Liver (tissue), 8 donors: ENCODE measurements at regions not wholly inside any gene's neighbourhood (a gene's known extent, or its start where the extent isn't known, plus 50 kb on each side); places are given as distances from the start of the nearest gene placed in this dataset.

Experiments used
- DNase-seq: peaks from one replicate; pipeline ENCODE4 v3.0.0-alpha.2; 2017; ENCODE audit warnings: low spot score
- H3K27ac ChIP-seq, 2 donors: one replicate each; pipeline ENCODE4 v1.7.0; 2013; ENCODE audit warnings: inconsistent platforms in 2 of 2, low read length in 2 of 2, control low read depth in 1 of 2, low read depth in 1 of 2, mild to moderate bottlenecking in 1 of 2
- H3K27me3 ChIP-seq, 4 donors: one replicate each; pipeline versions ENCODE4 v1.6.1 to v1.7.0; 2013; ENCODE audit warnings: low read length in 3 of 4, inconsistent platforms in 1 of 4, mild to moderate bottlenecking in 1 of 4, moderate library complexity in 1 of 4; ENCODE audit not compliant: control insufficient read depth in 4 of 4, insufficient read depth in 4 of 4
- H3K36me3 ChIP-seq, 4 donors: one replicate each; pipeline versions ENCODE4 v1.6.1 to v1.7.0; 2013; ENCODE audit warnings: low read length in 3 of 4, mild to moderate bottlenecking in 3 of 4, low read depth in 1 of 4, moderate library complexity in 1 of 4; ENCODE audit not compliant: control insufficient read depth in 4 of 4, insufficient read depth in 3 of 4
- H3K4me1 ChIP-seq, 4 donors: one replicate each; pipeline versions ENCODE4 v1.6.1 to v1.7.0; 2013; ENCODE audit warnings: low read length in 3 of 4, mild to moderate bottlenecking in 3 of 4, moderate library complexity in 1 of 4; ENCODE audit not compliant: control insufficient read depth in 4 of 4, insufficient read depth in 4 of 4
- H3K4me3 ChIP-seq, 3 donors: one replicate each; pipeline versions ENCODE4 v1.6.1 to v1.7.0; 2013; ENCODE audit warnings: low read length in 3 of 3, control low read depth in 1 of 3, low read depth in 1 of 3, mild to moderate bottlenecking in 1 of 3
- H3K9ac ChIP-seq, 2 donors: one replicate each; pipeline ENCODE4 v1.7.0; 2013; ENCODE audit warnings: low read length in 2 of 2, mild to moderate bottlenecking in 2 of 2, moderate library complexity in 2 of 2, control low read depth in 1 of 2, low read depth in 1 of 2
- H3K9me3 ChIP-seq, 4 donors: one replicate each; pipeline versions ENCODE4 v1.6.1 to v1.7.0; 2013; ENCODE audit warnings: low read length in 3 of 4; ENCODE audit not compliant: control insufficient read depth in 4 of 4
- EGR1 ChIP-seq, 2 donors: IDR thresholded peaks; 2 replicates each; pipeline ENCODE4 v1.6.1; 2016 to 2018; ENCODE audit warnings: antibody characterized with exemption in 2 of 2, low read depth in 2 of 2
- FOXA1 ChIP-seq: IDR thresholded peaks from 2 replicates; pipeline ENCODE4 v1.6.1; 2016; ENCODE audit warnings: antibody characterized with exemption
- FOXA2 ChIP-seq: IDR thresholded peaks from 2 replicates; pipeline ENCODE4 v1.6.1; 2016; ENCODE audit warnings: antibody characterized with exemption
- GABPA ChIP-seq, 2 donors: IDR thresholded peaks in 1 of 2; conservative IDR thresholded peaks in 1 of 2; 2 replicates each; pipeline ENCODE4 v1.6.1; 2016; ENCODE audit warnings: antibody characterized with exemption in 2 of 2, mild to moderate bottlenecking in 1 of 2, moderate library complexity in 1 of 2
- HNF4A ChIP-seq, 2 donors: conservative IDR thresholded peaks; 2 replicates each; pipeline ENCODE4 v1.6.1; 2016; ENCODE audit warnings: antibody characterized with exemption in 2 of 2, mild to moderate bottlenecking in 2 of 2
- JUND ChIP-seq, 2 donors: IDR thresholded peaks; 2 replicates each; pipeline ENCODE4 v1.6.1; 2016; ENCODE audit warnings: antibody characterized with exemption in 2 of 2
- RAD21 ChIP-seq, 2 donors: IDR thresholded peaks; 2 replicates each; pipeline ENCODE4 v1.6.1; 2016; ENCODE audit warnings: antibody characterized with exemption in 2 of 2, mild to moderate bottlenecking in 2 of 2
- RXRA ChIP-seq, 2 donors: IDR thresholded peaks; 2 replicates each; pipeline ENCODE4 v1.6.1; 2017 to 2018; ENCODE audit warnings: antibody characterized with exemption in 2 of 2, mild to moderate bottlenecking in 1 of 2
- TAF1 ChIP-seq: conservative IDR thresholded peaks from 2 replicates; pipeline ENCODE4 v1.6.1; 2016; ENCODE audit warnings: antibody characterized with exemption, mild to moderate bottlenecking
- YY1 ChIP-seq: IDR thresholded peaks from 2 replicates; pipeline ENCODE4 v1.6.1; 2016; ENCODE audit warnings: antibody characterized with exemption, mild to moderate bottlenecking
- WGBS: extraction: QIAGEN DNeasy Blood & Tissue Kit; methylation state at CpG from one replicate; pipeline ENCODE4 v1.1.7; 2013; 5-methylcytosine and 5-hydroxymethylcytosine counted together
- TF ChIP-seq, protein P1 (sequence below): IDR thresholded peaks from 2 replicates; pipeline ENCODE4 v1.6.1; 2016; ENCODE audit warnings: antibody characterized with exemption, mild to moderate bottlenecking
- TF ChIP-seq, protein P2 (sequence below): IDR thresholded peaks from 2 replicates; pipeline ENCODE4 v1.6.1; 2016; ENCODE audit warnings: antibody characterized with exemption
- TF ChIP-seq, protein P3 (sequence below): fragments of 150-350 bp; IDR thresholded peaks from 2 replicates; pipeline ENCODE4 v1.5.1; 2017; ENCODE audit warnings: improper control_type of control experiment, low read depth, low read length; ENCODE audit not compliant: missing input control
- TF ChIP-seq, protein P4 (sequence below): IDR thresholded peaks from 2 replicates; pipeline ENCODE4 v1.6.1; 2016; ENCODE audit warnings: antibody characterized with exemption
- TF ChIP-seq, protein P5 (sequence below): IDR thresholded peaks from 2 replicates; pipeline ENCODE4 v1.6.1; 2016; ENCODE audit warnings: antibody characterized with exemption
- donor health status: healthy.
- donor health status: healthy.
- donor health status: healthy.
- donor health status: healthy.
- donor health status: healthy.

DNA sequence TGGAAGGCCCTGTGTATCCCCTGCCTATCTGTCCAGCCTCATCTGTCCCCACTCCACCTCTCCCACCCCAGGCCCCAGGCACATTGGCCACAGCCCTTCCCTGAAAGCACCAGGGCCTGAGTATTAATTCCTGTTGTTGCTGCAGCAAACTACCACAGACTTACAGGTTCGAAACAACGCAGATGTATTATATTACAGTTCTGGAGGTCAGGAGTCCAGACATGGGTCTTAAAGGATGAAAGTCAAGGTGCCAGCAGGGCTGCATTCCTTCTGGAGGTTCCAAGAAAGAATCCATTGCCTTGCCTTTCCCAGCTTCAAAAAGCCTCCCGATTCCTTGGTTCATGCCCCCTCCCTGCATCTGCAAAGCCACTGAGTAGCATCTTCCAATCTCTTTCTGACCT, 78.7 kb upstream of the LAPTM4A start:
- no peak for DNase-seq
- Histone ChIP-seq H3K9ac (no peak overlapping the region), H3K27me3 (no peaks in the 10 kb centered on the region), H3K9me3 (no peaks in the 10 kb centered on the region), H3K36me3 (no peaks in the 10 kb centered on the region), H3K4me1 (peaks cover 17 to 26% (median 22%) of the 10 kb centered on the region in 4 donors), H3K4me3 (no peak overlapping the region), H3K27ac (peak overlapping the region; percentile 60 to 88)
- TF ChIP-seq EGR1 (IDR thresholded peaks at IDR 0.05; ENCODE audit: low read depth in 2 of 2) (no peak), HNF4A (conservative IDR thresholded peaks at IDR 0.05) (no peak), TAF1 (no peak), FOXA1 (no peak), FOXA2 (no peak), GABPA (IDR thresholded peaks at IDR 0.05 in 1 of 2, conservative IDR thresholded peaks at IDR 0.05 in 1 of 2) (no peak), RXRA (IDR thresholded peaks at IDR 0.05) (no peak), JUND (IDR thresholded peaks at IDR 0.05) (no peak), YY1 (no peak), RAD21 (IDR thresholded peaks at IDR 0.05) (no peak)
- TF ChIP-seq, protein P1, sequence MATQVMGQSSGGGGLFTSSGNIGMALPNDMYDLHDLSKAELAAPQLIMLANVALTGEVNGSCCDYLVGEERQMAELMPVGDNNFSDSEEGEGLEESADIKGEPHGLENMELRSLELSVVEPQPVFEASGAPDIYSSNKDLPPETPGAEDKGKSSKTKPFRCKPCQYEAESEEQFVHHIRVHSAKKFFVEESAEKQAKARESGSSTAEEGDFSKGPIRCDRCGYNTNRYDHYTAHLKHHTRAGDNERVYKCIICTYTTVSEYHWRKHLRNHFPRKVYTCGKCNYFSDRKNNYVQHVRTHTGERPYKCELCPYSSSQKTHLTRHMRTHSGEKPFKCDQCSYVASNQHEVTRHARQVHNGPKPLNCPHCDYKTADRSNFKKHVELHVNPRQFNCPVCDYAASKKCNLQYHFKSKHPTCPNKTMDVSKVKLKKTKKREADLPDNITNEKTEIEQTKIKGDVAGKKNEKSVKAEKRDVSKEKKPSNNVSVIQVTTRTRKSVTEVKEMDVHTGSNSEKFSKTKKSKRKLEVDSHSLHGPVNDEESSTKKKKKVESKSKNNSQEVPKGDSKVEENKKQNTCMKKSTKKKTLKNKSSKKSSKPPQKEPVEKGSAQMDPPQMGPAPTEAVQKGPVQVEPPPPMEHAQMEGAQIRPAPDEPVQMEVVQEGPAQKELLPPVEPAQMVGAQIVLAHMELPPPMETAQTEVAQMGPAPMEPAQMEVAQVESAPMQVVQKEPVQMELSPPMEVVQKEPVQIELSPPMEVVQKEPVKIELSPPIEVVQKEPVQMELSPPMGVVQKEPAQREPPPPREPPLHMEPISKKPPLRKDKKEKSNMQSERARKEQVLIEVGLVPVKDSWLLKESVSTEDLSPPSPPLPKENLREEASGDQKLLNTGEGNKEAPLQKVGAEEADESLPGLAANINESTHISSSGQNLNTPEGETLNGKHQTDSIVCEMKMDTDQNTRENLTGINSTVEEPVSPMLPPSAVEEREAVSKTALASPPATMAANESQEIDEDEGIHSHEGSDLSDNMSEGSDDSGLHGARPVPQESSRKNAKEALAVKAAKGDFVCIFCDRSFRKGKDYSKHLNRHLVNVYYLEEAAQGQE, result no peak
- TF ChIP-seq, protein P2, sequence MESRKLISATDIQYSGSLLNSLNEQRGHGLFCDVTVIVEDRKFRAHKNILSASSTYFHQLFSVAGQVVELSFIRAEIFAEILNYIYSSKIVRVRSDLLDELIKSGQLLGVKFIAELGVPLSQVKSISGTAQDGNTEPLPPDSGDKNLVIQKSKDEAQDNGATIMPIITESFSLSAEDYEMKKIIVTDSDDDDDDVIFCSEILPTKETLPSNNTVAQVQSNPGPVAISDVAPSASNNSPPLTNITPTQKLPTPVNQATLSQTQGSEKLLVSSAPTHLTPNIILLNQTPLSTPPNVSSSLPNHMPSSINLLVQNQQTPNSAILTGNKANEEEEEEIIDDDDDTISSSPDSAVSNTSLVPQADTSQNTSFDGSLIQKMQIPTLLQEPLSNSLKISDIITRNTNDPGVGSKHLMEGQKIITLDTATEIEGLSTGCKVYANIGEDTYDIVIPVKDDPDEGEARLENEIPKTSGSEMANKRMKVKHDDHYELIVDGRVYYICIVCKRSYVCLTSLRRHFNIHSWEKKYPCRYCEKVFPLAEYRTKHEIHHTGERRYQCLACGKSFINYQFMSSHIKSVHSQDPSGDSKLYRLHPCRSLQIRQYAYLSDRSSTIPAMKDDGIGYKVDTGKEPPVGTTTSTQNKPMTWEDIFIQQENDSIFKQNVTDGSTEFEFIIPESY, result no peak
- TF ChIP-seq, protein P3, sequence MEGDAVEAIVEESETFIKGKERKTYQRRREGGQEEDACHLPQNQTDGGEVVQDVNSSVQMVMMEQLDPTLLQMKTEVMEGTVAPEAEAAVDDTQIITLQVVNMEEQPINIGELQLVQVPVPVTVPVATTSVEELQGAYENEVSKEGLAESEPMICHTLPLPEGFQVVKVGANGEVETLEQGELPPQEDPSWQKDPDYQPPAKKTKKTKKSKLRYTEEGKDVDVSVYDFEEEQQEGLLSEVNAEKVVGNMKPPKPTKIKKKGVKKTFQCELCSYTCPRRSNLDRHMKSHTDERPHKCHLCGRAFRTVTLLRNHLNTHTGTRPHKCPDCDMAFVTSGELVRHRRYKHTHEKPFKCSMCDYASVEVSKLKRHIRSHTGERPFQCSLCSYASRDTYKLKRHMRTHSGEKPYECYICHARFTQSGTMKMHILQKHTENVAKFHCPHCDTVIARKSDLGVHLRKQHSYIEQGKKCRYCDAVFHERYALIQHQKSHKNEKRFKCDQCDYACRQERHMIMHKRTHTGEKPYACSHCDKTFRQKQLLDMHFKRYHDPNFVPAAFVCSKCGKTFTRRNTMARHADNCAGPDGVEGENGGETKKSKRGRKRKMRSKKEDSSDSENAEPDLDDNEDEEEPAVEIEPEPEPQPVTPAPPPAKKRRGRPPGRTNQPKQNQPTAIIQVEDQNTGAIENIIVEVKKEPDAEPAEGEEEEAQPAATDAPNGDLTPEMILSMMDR, result no peak
- TF ChIP-seq, protein P4, sequence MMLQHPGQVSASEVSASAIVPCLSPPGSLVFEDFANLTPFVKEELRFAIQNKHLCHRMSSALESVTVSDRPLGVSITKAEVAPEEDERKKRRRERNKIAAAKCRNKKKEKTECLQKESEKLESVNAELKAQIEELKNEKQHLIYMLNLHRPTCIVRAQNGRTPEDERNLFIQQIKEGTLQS, result no peak
- WGBS, result 83% methylated on average over 3 of the region's 3 CpGs

DNA sequence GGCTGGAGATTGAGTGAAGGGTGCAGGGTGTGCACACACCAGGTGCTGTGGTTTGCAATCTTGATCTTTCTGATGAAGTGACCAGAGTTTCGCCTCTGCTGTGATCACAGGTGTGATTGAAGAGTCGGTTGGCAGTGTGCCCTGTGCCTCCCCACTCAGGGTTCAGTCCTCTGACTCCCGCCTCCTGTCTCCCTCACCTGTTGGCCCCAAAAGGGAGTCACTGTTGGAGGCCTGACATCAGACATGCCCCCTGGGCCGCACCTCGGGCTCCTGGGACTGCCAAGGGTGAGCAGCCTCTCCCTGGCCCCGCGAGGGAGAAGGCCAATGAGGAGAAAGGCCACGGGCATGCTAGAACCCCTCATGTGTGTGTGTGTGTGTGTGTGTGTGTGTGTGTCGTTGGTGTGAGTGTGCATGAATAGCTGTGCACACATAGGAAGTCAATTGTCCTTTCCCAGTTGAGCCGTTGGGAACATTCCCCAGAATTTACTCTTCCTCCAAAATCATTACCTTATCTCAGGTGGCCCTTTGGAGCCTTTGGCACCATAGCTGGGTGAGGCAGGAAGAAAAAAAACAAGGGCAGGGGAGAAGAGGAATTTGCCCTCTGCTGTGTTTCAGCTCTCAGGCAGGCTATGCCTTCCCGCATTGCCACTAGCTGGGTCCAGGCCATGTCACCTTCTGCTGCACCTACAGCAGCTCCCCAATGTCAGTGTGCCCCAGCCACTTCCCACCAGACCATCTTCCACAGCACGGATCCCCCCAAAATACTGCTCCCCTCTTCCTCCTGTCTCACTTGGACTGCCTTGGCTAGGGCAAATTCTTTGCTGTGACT, 78.1 kb upstream of the LAPTM4A start:
- peak; percentile 57 for DNase-seq
- Histone ChIP-seq H3K9ac (peak overlapping the region in 1 of 2 donors; percentile 11), H3K27ac (peak overlapping the region; percentile 60 to 88), H3K36me3 (no peaks in the 10 kb centered on the region), H3K27me3 (no peaks in the 10 kb centered on the region), H3K9me3 (no peaks in the 10 kb centered on the region), H3K4me3 (no peak overlapping the region), H3K4me1 (peaks cover 17 to 26% (median 22%) of the 10 kb centered on the region in 4 donors)
- 28% methylated on average over 12 of the region's 12 CpGs for WGBS
- TF ChIP-seq YY1 (peak; percentile 89), FOXA2 (peak; percentile 68), JUND (IDR thresholded peaks at IDR 0.05) (peak in 1 of 2 donors; percentile 96), TAF1 (peak; percentile 20), EGR1 (IDR thresholded peaks at IDR 0.05; ENCODE audit: low read depth in 2 of 2) (peak; percentile 18 to 85), RAD21 (IDR thresholded peaks at IDR 0.05) (peak; percentile 64 to 76)
- TF ChIP-seq, protein P2, result peak; percentile 85
- TF ChIP-seq, protein P1, result peak; percentile 88
- TF ChIP-seq, protein P5, sequence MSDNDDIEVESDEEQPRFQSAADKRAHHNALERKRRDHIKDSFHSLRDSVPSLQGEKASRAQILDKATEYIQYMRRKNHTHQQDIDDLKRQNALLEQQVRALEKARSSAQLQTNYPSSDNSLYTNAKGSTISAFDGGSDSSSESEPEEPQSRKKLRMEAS, result peak; percentile 98
